Mesenchymal stem cell (in vitro differentiated cells and primary cell): ENCODE measurements at regions not wholly inside any gene's neighbourhood (a gene's known extent, or its start where the extent isn't known, plus 50 kb on each side); places are given as distances from the start of the nearest gene placed in this dataset.

Experiments used
- DNase-seq: peaks from one replicate; pipeline ENCODE4 v3.0.0-alpha.2; 2013
- H2AFZ ChIP-seq: one replicate; pipeline ENCODE4 v1.6.1; 2013; ENCODE audit warnings: low read depth, mild to moderate bottlenecking, control low read depth, inconsistent platforms, low read length, moderate library complexity
- H2AK5ac ChIP-seq: 2 replicates; pipeline ENCODE4 v1.6.1; 2013; ENCODE audit warnings: low read length, moderate library complexity, mild to moderate bottlenecking, inconsistent platforms; ENCODE audit not compliant: severe bottlenecking
- H2BK120ac ChIP-seq: one replicate; pipeline ENCODE4 v1.6.1; 2013; ENCODE audit warnings: low read depth, mild to moderate bottlenecking, inconsistent platforms, low read length, moderate library complexity
- H2BK12ac ChIP-seq, 2 experiments: one replicate each; pipeline ENCODE4 v1.6.1; 2013; ENCODE audit warnings: inconsistent platforms in 2 of 2, low read length in 2 of 2, mild to moderate bottlenecking in 2 of 2, moderate library complexity in 2 of 2, control low read depth in 1 of 2
- H2BK15ac ChIP-seq: one replicate; pipeline ENCODE4 v1.6.1; 2013; ENCODE audit warnings: mild to moderate bottlenecking, low read depth, inconsistent platforms; ENCODE audit not compliant: poor library complexity, severe bottlenecking
- H2BK5ac ChIP-seq: 2 replicates; pipeline ENCODE4 v1.6.1; 2013; ENCODE audit warnings: low read depth, mild to moderate bottlenecking, low read length, control low read depth, inconsistent platforms; ENCODE audit not compliant: poor library complexity, severe bottlenecking
- H3K14ac ChIP-seq, 2 experiments: one replicate each; pipeline ENCODE4 v1.6.1; 2013; ENCODE audit warnings: inconsistent platforms in 2 of 2, low read length in 2 of 2, control low read depth in 1 of 2, mild to moderate bottlenecking in 1 of 2, moderate library complexity in 1 of 2
- H3K18ac ChIP-seq, 2 experiments: one replicate each; pipeline ENCODE4 v1.6.1; 2013; ENCODE audit warnings: inconsistent platforms in 2 of 2, low read length in 2 of 2, control low read depth in 1 of 2, low read depth in 1 of 2, mild to moderate bottlenecking in 1 of 2
- H3K23ac ChIP-seq, 2 experiments: one replicate each; pipeline ENCODE4 v1.6.1; 2013; ENCODE audit warnings: inconsistent platforms in 2 of 2, low read length in 2 of 2, mild to moderate bottlenecking in 2 of 2, moderate library complexity in 2 of 2, control low read depth in 1 of 2
- H3K27ac ChIP-seq: 2 replicates; pipeline ENCODE4 v1.5.1; 2013; ENCODE audit warnings: mild to moderate bottlenecking, moderate library complexity, low read length, control low read depth, inconsistent platforms; ENCODE audit not compliant: poor library complexity, severe bottlenecking
- H3K27me3 ChIP-seq, 2 experiments: 2 replicates each; pipeline versions ENCODE4 v1.6.1 to v1.7.0; 2013; ENCODE audit warnings: low read length in 2 of 2, mild to moderate bottlenecking in 2 of 2, moderate library complexity in 2 of 2, control low read depth in 1 of 2, inconsistent platforms in 1 of 2; ENCODE audit not compliant: control insufficient read depth in 1 of 2, insufficient read depth in 1 of 2
- H3K36me3 ChIP-seq, 2 experiments: 2 replicates each; pipeline versions ENCODE4 v1.6.1 to v1.7.0; 2013; ENCODE audit warnings: low read length in 2 of 2, control low read depth in 1 of 2, inconsistent platforms in 1 of 2, low read depth in 1 of 2, mild to moderate bottlenecking in 1 of 2; ENCODE audit not compliant: insufficient read depth in 2 of 2, control insufficient read depth in 1 of 2
- H3K4ac ChIP-seq, 2 experiments: one replicate each; pipeline ENCODE4 v1.6.1; 2013; ENCODE audit warnings: inconsistent platforms in 2 of 2, low read length in 2 of 2, mild to moderate bottlenecking in 2 of 2, moderate library complexity in 2 of 2, control low read depth in 1 of 2, low read depth in 1 of 2
- H3K4me1 ChIP-seq: 2 replicates; pipeline ENCODE4 v1.6.1; 2013; ENCODE audit warnings: low read depth, low read length, control low read depth; ENCODE audit not compliant: control insufficient read depth, insufficient read depth
- H3K4me2 ChIP-seq: 2 replicates; pipeline ENCODE4 v1.6.1; 2013; ENCODE audit warnings: low read length, mild to moderate bottlenecking, inconsistent platforms; ENCODE audit not compliant: poor library complexity, severe bottlenecking
- H3K4me3 ChIP-seq, 2 experiments: 2 replicates each; pipeline versions ENCODE4 v1.5.1 to v1.7.0; 2013; ENCODE audit warnings: low read length in 2 of 2, mild to moderate bottlenecking in 2 of 2, control low read depth in 1 of 2, low read depth in 1 of 2; ENCODE audit not compliant: insufficient read depth in 1 of 2
- H3K79me1 ChIP-seq: replicated peaks from 2 replicates; pipeline ENCODE4 v1.6.1; 2013; ENCODE audit warnings: mild to moderate bottlenecking, control low read depth, low read length, inconsistent platforms; ENCODE audit not compliant: poor library complexity, severe bottlenecking
- H3K9ac ChIP-seq: 2 replicates; pipeline ENCODE4 v1.7.0; 2013; ENCODE audit warnings: mild to moderate bottlenecking, low read length, moderate library complexity
- H3K9me3 ChIP-seq: 2 replicates; pipeline ENCODE4 v1.7.0; 2013; ENCODE audit warnings: mild to moderate bottlenecking, low read length; ENCODE audit not compliant: control insufficient read depth
- H4K8ac ChIP-seq: one replicate; pipeline ENCODE4 v1.6.1; 2013; ENCODE audit warnings: inconsistent platforms, mild to moderate bottlenecking, low read length, moderate library complexity
- H4K91ac ChIP-seq: one replicate; pipeline ENCODE4 v1.6.1; 2013; ENCODE audit warnings: mild to moderate bottlenecking, low read length, inconsistent platforms
- WGBS: methylation state at CpG from one replicate; pipeline ENCODE4 v1.1.7; 2013; ENCODE audit warnings: mixed read lengths; 5-methylcytosine and 5-hydroxymethylcytosine counted together

DNA sequence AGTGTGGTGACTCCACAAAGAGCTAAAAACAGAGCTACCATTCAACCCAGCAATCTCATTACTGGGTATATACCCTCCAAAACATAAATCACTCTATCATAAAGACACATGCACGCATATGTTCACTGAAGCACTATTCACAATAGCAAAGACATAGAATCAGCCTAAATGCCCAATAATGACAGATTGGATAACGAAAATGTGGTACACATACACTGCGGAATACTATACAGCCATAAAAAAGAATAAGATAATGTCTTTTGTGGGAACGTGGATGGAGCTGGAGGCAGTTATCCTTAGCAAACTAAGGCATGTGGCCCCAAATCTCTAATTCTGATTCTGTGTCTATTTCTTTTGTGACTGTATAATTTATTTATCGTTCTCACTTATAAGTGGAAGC lies 89.0 kb upstream of the PRNP start:
- no peak overlapping the region for H3K9ac ChIP-seq
- H4K8ac ChIP-seq = no peak overlapping the region
- no peak for DNase-seq
- H2BK15ac ChIP-seq = no peak overlapping the region
- 78% methylated on average over 2 of the region's 5 CpGs for WGBS
- H2BK5ac ChIP-seq = no peak overlapping the region
- no peak overlapping the region for H4K91ac ChIP-seq
- H3K4me3 ChIP-seq = no peak overlapping the region
- H3K27me3 ChIP-seq = peaks cover 4 to 29% of the 10 kb centered on the region in 2 experiments
- no peak overlapping the region for H3K14ac ChIP-seq
- H3K18ac ChIP-seq = no peak overlapping the region
- no peak overlapping the region for H3K4ac ChIP-seq
- H2BK120ac ChIP-seq = no peak overlapping the region
- H3K36me3 ChIP-seq = no peaks in the 10 kb centered on the region
- H3K9me3 ChIP-seq = no peaks in the 10 kb centered on the region
- H3K23ac ChIP-seq = no peak overlapping the region
- no peaks in the 10 kb centered on the region for H3K79me1 ChIP-seq
- H2AFZ ChIP-seq = no peak overlapping the region
- no peak overlapping the region for H2BK12ac ChIP-seq
- no peak overlapping the region for H3K4me2 ChIP-seq
- no peak overlapping the region for H2AK5ac ChIP-seq
- no peak overlapping the region for H3K27ac ChIP-seq
- H3K4me1 ChIP-seq = peaks cover 8% of the 10 kb centered on the region

DNA sequence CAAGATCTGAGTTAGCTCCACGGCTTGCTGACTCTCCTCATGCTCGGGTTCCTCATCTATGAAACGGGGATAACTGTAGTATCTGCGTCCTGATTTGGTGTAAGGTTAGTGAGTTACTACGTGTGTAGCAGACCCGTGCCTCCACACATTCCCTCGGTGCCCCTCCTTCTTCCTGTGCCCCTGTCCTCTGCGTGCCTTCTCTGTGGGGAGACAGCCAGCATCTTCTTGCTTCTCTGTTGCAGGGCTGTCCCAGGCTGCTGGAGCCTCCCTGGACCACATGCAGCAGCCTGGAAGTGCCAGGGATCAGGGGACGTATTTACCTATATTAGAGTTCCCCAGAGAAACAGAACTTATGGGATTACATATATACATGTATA lies 93.1 kb upstream of the PRNP start:
- Histone ChIP-seq H3K4ac (no peak overlapping the region), H3K18ac (no peak overlapping the region), H2BK5ac (no peak overlapping the region), H3K4me2 (no peak overlapping the region), H4K8ac (no peak overlapping the region), H2BK15ac (no peak overlapping the region), H3K23ac (no peak overlapping the region), H2AFZ (no peak overlapping the region), H3K9ac (no peak overlapping the region), H3K27ac (no peak overlapping the region), H2BK12ac (no peak overlapping the region), H3K79me1 (no peaks in the 10 kb centered on the region), H3K14ac (no peak overlapping the region), H3K4me1 (peaks cover 8% of the 10 kb centered on the region), H3K36me3 (no peaks in the 10 kb centered on the region), H3K9me3 (no peaks in the 10 kb centered on the region), H3K27me3 (peaks cover 4 to 29% of the 10 kb centered on the region in 2 experiments), H2BK120ac (no peak overlapping the region), H4K91ac (no peak overlapping the region), H3K4me3 (no peak overlapping the region), H2AK5ac (no peak overlapping the region)
- no peak for DNase-seq
- 52% methylated on average over 8 of the region's 9 CpGs for WGBS

DNA sequence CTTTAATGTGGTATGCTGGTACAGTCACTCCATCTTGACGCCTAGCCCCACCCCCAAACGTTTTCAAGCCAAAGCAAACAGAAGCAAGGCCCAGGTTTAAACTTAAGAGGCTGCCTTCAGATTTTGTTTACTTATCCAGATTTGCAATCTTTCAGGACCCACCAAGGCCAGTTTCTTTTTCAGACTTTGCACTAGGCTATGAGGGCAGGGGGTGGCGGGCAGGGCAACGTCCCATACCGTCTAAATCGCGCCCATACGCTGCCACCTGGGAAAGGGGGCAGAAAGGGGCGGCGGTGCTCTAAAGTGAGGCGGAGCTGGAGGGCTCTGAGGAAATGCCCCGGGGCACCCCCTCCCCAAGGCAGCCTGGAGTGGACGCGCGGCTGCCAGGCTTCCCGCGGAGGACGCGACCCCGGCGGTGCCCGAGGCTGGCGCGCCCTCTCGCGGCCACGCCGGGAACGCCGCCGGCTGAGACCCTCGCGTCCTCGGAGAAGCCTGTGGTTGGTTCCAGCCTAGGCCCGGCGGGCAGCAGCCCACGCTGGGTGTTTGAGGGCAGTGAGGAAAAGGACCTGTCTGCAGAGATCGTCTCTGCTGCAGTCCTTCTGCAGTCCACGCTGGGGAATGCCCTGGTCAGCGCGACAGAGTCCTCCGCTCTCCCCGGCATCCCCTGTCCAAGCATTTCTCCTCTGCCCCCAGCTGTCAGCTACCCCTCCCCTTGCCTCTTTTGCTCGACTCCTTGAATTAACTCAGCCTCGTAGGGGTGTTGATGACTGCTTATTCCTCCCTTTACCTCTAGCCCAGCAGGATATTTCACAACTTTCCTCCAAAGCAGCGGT lies 93.7 kb upstream of the PRNP start:
- Histone ChIP-seq H4K91ac (no peak overlapping the region), H2BK12ac (peak overlapping the region in 1 of 2 experiments; percentile 75), H3K18ac (peak overlapping the region; percentile 28 to 52), H2AK5ac (no peak overlapping the region), H3K4me2 (peak overlapping the region; percentile 95), H2BK120ac (no peak overlapping the region), H3K27me3 (peaks cover 4 to 29% of the 10 kb centered on the region in 2 experiments), H3K27ac (no peak overlapping the region), H3K9ac (peak overlapping the region; percentile 77), H3K4me1 (peaks cover 8% of the 10 kb centered on the region), H2AFZ (peak overlapping the region; percentile 46), H3K9me3 (no peaks in the 10 kb centered on the region), H3K79me1 (no peaks in the 10 kb centered on the region), H3K36me3 (no peaks in the 10 kb centered on the region), H3K23ac (no peak overlapping the region), H3K14ac (no peak overlapping the region), H3K4me3 (peak overlapping the region; percentile 41 to 73), H2BK15ac (no peak overlapping the region), H2BK5ac (no peak overlapping the region), H3K4ac (no peak overlapping the region), H4K8ac (no peak overlapping the region)
- 10% methylated on average over 41 of the region's 46 CpGs for WGBS
- DNase-seq = peak; percentile 28

DNA sequence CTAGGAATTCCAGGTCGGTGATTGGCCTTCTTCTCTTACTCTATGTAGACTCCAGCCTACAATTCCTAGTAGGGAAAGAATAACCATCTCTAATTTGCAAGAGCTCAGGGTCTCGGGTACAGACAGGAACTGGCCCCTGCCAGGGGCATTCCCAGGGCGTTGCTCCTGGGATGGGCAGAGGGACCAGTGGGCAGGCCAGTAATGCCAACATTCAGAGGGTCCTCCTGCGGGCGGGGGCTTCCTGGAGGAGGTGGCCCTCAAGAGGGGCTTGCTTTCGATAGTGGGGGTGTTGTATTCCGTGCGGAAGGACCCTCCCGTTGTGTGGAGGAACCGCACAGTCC lies 94.3 kb upstream of the PRNP start:
- Histone ChIP-seq H2AK5ac (no peak overlapping the region), H3K4ac (no peak overlapping the region), H4K91ac (no peak overlapping the region), H2BK120ac (no peak overlapping the region), H2BK12ac (no peak overlapping the region), H3K9me3 (no peaks in the 10 kb centered on the region), H3K9ac (peak overlapping the region; percentile 77), H4K8ac (no peak overlapping the region), H3K27me3 (peaks cover 4 to 29% of the 10 kb centered on the region in 2 experiments), H2AFZ (no peak overlapping the region), H3K27ac (no peak overlapping the region), H3K4me3 (peak overlapping the region in 1 of 2 experiments; percentile 73), H3K36me3 (no peaks in the 10 kb centered on the region), H3K23ac (no peak overlapping the region), H3K4me2 (no peak overlapping the region), H3K79me1 (no peaks in the 10 kb centered on the region), H2BK15ac (no peak overlapping the region), H3K18ac (no peak overlapping the region), H2BK5ac (no peak overlapping the region), H3K14ac (no peak overlapping the region), H3K4me1 (peaks cover 8% of the 10 kb centered on the region)
- no peak for DNase-seq
- 76% methylated on average over 10 of the region's 10 CpGs for WGBS
